ENCODE measurements at regions not wholly inside any gene's neighbourhood (a gene's known extent, or its start where the extent isn't known, plus 50 kb on each side); places are given as distances from the start of the nearest gene placed in this dataset.

DNA sequence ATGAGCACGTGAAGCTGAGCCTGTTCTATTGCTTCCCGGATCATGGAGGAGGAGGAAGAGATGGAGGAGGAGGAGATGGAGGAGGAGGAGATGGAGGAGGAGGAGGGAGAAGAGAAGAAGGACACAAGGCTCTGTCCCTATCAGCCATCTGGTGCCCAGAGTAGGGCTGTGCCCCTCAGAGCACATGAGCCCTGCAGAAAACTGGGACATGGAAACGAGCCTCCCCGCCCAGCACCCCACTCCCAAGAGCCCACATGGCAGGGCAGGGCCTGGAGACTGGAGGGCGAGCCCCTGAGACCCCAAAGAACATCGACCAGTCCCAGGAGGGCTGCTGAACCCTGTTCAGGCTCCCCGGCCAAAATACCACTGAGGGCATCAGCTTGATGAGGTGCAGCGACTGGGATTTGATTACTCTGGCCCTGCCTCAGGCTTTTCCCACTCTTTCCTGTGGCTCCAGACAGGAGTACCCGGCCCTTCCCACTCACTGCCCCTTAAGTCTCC, 285.6 kb downstream of the UACA start:
- Histone ChIP-seq H3K27me3 (no peaks in the 10 kb centered on the region), H3K4me3 (no peak overlapping the region), H3K27ac (no peak overlapping the region), H3K9me3 (no peaks in the 10 kb centered on the region), H3K36me3 (no peaks in the 10 kb centered on the region), H3K4me1 (peaks cover 5 to 14% of the 10 kb centered on the region in 2 donors)
- no peak for DNase-seq (ENCODE audit: low spot score in 2 of 2)
- intact Hi-C loops (cut with DNase I; ENCODE audit: low total_unique reads) = no loop called here
- TF ChIP-seq POLR2AphosphoS5 (IDR thresholded peaks at IDR 0.05) = no peak
- TF ChIP-seq POLR2A (IDR thresholded peaks at IDR 0.05) = no peak
- TF ChIP-seq, protein P1, sequence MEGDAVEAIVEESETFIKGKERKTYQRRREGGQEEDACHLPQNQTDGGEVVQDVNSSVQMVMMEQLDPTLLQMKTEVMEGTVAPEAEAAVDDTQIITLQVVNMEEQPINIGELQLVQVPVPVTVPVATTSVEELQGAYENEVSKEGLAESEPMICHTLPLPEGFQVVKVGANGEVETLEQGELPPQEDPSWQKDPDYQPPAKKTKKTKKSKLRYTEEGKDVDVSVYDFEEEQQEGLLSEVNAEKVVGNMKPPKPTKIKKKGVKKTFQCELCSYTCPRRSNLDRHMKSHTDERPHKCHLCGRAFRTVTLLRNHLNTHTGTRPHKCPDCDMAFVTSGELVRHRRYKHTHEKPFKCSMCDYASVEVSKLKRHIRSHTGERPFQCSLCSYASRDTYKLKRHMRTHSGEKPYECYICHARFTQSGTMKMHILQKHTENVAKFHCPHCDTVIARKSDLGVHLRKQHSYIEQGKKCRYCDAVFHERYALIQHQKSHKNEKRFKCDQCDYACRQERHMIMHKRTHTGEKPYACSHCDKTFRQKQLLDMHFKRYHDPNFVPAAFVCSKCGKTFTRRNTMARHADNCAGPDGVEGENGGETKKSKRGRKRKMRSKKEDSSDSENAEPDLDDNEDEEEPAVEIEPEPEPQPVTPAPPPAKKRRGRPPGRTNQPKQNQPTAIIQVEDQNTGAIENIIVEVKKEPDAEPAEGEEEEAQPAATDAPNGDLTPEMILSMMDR (IDR thresholded peaks at IDR 0.05) = no peak

DNA sequence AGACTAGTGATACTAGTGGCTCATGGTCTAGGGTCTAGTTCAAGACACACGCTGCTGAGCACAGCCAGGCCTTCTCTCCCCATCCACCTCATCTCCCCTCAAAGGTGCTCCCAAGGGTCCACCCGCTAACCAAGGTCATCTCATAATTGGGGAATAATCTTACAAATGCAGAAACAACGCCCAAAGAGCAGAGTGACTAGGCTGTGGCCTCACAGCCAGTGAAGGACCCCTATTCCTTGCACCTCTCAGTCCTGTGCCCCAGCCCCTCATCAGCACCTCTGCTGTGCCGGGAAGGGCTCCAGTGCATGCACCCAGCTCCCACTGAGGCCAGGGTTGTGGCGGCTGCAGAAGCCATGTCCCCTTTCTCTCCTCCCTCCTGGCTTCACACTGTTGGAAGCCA, 286.9 kb downstream of the UACA start:
- H3K27me3 ChIP-seq = no peaks in the 10 kb centered on the region
- no peak for DNase-seq (ENCODE audit: low spot score in 2 of 2)
- H3K4me3 ChIP-seq = no peak overlapping the region
- intact Hi-C loops (cut with DNase I; ENCODE audit: low total_unique reads) = no loop called here
- no peak for TF ChIP-seq POLR2AphosphoS5 (IDR thresholded peaks at IDR 0.05)
- TF ChIP-seq, protein P1 (IDR thresholded peaks at IDR 0.05) = no peak
- no peak for TF ChIP-seq POLR2A (IDR thresholded peaks at IDR 0.05)
- H3K4me1 ChIP-seq = peaks cover 5 to 14% of the 10 kb centered on the region in 2 donors
- H3K9me3 ChIP-seq = no peaks in the 10 kb centered on the region
- H3K27ac ChIP-seq = no peak overlapping the region
- no peaks in the 10 kb centered on the region for H3K36me3 ChIP-seq

DNA sequence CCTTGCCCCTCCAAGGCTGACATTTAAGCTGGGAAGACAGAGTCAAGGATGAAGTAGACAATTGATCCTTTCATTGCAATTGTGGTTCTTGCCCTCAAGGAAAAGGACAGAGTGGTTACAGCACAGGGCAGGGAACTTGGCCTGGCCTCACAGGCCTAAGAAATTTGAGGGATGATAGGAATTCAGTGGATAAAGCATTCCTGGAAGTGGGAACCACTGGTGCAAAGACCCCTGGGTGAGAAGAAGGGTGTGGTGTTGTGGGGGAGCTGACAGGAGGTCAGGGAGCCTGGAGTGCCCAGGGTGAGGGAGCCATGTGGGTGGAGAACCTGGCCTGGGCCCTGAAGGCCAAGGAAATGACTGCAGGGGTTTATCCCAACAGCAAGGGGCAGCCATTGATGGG, 287.4 kb downstream of the UACA start:
- Histone ChIP-seq H3K9me3 (no peaks in the 10 kb centered on the region), H3K4me1 (peaks cover 5 to 14% of the 10 kb centered on the region in 2 donors), H3K36me3 (no peaks in the 10 kb centered on the region), H3K27me3 (no peaks in the 10 kb centered on the region), H3K4me3 (no peak overlapping the region), H3K27ac (peak overlapping the region; percentile 90 to 91)
- TF ChIP-seq, protein P1 (IDR thresholded peaks at IDR 0.05) = no peak
- TF ChIP-seq POLR2AphosphoS5 (IDR thresholded peaks at IDR 0.05) (no peak), POLR2A (IDR thresholded peaks at IDR 0.05) (no peak)
- intact Hi-C loops (cut with DNase I; ENCODE audit: low total_unique reads) = no loop called here
- no peak for DNase-seq (ENCODE audit: low spot score in 2 of 2)

DNA sequence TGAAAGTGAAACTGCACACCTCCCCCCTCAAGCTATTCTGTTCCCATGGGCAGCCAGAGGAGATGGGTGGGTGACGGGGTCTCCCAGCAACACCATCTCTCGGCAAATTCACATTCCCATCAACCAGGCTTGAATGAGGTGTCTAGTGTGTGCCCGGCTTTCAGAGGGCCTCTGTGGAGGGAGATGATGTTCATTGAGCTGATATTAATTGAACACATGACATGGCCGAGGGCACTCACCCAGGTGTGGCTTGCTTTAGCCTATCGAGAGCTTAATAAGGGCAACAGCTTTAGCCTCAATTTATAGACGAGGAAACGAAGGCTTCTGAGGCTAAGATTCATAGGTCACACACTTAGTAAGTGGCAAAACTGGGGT, 288.0 kb downstream of the UACA start:
- no peaks in the 10 kb centered on the region for H3K9me3 ChIP-seq
- TF ChIP-seq POLR2A (IDR thresholded peaks at IDR 0.05) (no peak), POLR2AphosphoS5 (IDR thresholded peaks at IDR 0.05) (no peak)
- TF ChIP-seq, protein P1 (IDR thresholded peaks at IDR 0.05) = no peak
- no peak for DNase-seq (ENCODE audit: low spot score in 2 of 2)
- peaks cover 5 to 14% of the 10 kb centered on the region in 2 donors for H3K4me1 ChIP-seq
- peak overlapping the region in 2 of 3 donors; percentile 29 to 59 for H3K4me3 ChIP-seq
- H3K27ac ChIP-seq = peak overlapping the region; percentile 90 to 91
- H3K36me3 ChIP-seq = no peaks in the 10 kb centered on the region
- H3K27me3 ChIP-seq = no peaks in the 10 kb centered on the region
- intact Hi-C loops (cut with DNase I; ENCODE audit: low total_unique reads) = no loop called here

DNA sequence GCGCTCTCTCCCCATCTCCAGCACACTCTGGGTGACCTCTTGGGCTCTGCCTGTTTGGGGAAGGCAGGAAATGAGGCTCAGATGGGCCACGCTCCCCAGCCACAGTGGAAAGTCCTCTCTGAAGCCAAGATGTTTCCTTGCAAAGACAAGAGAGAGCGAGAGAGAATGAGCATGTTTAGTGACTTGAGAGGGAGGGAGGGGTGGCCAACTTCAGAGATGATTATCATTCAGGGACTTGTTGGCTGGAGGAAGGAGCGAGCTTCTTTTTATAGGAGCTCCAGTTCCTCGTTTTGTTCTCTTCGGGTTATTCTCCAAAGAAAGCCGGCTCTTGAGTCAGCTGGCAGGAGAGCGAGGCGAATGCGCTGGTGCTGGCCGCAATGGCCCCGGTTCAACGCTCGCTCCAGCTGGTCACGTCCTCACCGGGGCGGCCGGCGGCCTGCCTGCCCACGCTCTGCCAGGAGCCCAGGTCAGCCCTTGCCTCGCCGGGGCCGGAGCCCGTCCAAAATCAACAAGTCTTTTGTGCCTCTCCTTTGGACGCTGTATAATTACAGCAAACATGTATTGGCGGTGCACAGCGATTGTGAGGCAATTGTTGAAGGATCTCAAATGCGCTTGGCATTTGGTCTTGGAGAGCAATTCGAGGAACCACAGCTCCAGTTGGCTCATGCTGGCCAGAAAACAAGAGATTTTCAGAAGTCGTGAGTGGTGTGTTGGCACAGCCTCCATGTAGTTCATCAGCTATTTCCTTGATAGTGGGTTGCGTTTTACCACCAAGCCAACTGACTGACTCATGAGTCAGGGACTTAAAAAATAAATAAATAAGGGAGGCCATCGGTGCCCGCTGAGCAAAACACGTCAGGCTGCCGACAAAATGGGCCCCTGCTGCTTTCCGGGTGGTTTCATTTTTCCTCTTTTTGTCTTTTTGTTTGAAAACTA, 288.6 kb downstream of the UACA start:
- no peaks in the 10 kb centered on the region for H3K9me3 ChIP-seq
- H3K27ac ChIP-seq = peak overlapping the region; percentile 90 to 91
- H3K36me3 ChIP-seq = no peaks in the 10 kb centered on the region
- peaks cover 5 to 14% of the 10 kb centered on the region in 2 donors for H3K4me1 ChIP-seq
- H3K27me3 ChIP-seq = no peaks in the 10 kb centered on the region
- TF ChIP-seq, protein P1 (IDR thresholded peaks at IDR 0.05) = no peak
- TF ChIP-seq POLR2AphosphoS5 (IDR thresholded peaks at IDR 0.05) (peak in 2 of 3 donors; percentile 59 to 77), POLR2A (IDR thresholded peaks at IDR 0.05) (no peak)
- intact Hi-C loops (cut with DNase I; ENCODE audit: low total_unique reads) = no loop called here
- peak; percentile 81 to 94 for DNase-seq (ENCODE audit: low spot score in 2 of 2)
- peak overlapping the region; percentile 12 to 59 (median 29) for H3K4me3 ChIP-seq
